SU-DHL-6 (cell line): ENCODE measurements at regions not wholly inside any gene's neighbourhood (a gene's known extent, or its start where the extent isn't known, plus 50 kb on each side); places are given as distances from the start of the nearest gene placed in this dataset.

Experiments used
- H2AFZ ChIP-seq: fragments of 200-600 bp; sonication (generic); 2 replicates; pipeline ENCODE4 v1.6.1; 2014; ENCODE audit warnings: low read depth, mild to moderate bottlenecking, moderate library complexity, mixed read lengths, antibody characterized with exemption, low read length; ENCODE audit not compliant: severe bottlenecking
- H3F3A ChIP-seq: fragments of 200-600 bp; shearing (Covaris generic); 2 replicates; pipeline ENCODE4 v1.6.0; 2016; ENCODE audit warnings: antibody characterized with exemption, mild to moderate bottlenecking; ENCODE audit not compliant: insufficient read depth
- H3K27ac ChIP-seq: fragments of 200-600 bp; sonication (generic); 2 replicates; pipeline ENCODE4 v1.5.1; 2016; ENCODE audit warnings: low read depth, mild to moderate bottlenecking, low read length, moderate library complexity, mixed read lengths
- H3K27me3 ChIP-seq: fragments of 200-600 bp; sonication (generic), shearing (Covaris generic); 2 replicates; pipeline ENCODE4 v1.6.0; 2014; ENCODE audit warnings: mild to moderate bottlenecking, low read length
- H3K36me3 ChIP-seq: fragments of 200-600 bp; sonication (generic); 2 replicates; pipeline ENCODE4 v1.6.1; 2014; ENCODE audit warnings: mild to moderate bottlenecking, low read length, mixed read lengths
- H3K4me2 ChIP-seq: fragments of 300-600, 200-600 bp; shearing (Covaris generic), sonication (generic); 2 replicates; pipeline ENCODE4 v1.6.0; 2014; ENCODE audit warnings: low read length, low read depth, mild to moderate bottlenecking; ENCODE audit not compliant: poor library complexity, severe bottlenecking
- H3K4me3 ChIP-seq: fragments of 200-600 bp; sonication (generic); 2 replicates; pipeline ENCODE4 v1.5.1; 2014; ENCODE audit warnings: antibody characterized with exemption, low read length, mild to moderate bottlenecking, mixed read lengths; ENCODE audit not compliant: insufficient read depth, poor library complexity, severe bottlenecking
- H3K79me2 ChIP-seq: fragments of 200-600 bp; sonication (generic); 2 replicates; pipeline ENCODE4 v1.6.1; 2014; ENCODE audit warnings: mild to moderate bottlenecking, low read length, moderate library complexity; ENCODE audit not compliant: insufficient read depth
- H3K9ac ChIP-seq: fragments of 200-600 bp; sonication (generic); 2 replicates; pipeline ENCODE4 v1.7.0; 2014; ENCODE audit warnings: mild to moderate bottlenecking, low read length
- H3K9me2 ChIP-seq: fragments of 200-600 bp; sonication (generic); replicated peaks from 2 replicates; pipeline ENCODE4 v1.6.1; 2014; ENCODE audit warnings: low read length; ENCODE audit not compliant: insufficient read depth
- H3K9me3 ChIP-seq: fragments of 200-600 bp; sonication (generic); 2 replicates; pipeline ENCODE4 v1.6.1; 2014; ENCODE audit warnings: low read length, mixed read lengths; ENCODE audit not compliant: insufficient read depth
- H4K20me1 ChIP-seq: fragments of 200-600 bp; sonication (generic); 2 replicates; pipeline ENCODE4 v1.6.1; 2014; ENCODE audit warnings: low read depth, mild to moderate bottlenecking, antibody characterized with exemption, low read length, moderate library complexity, mixed read lengths
- EZH2phosphoT487 ChIP-seq: fragments of 200-600 bp; sonication (generic), shearing (Covaris generic); conservative IDR thresholded peaks from 2 replicates; pipeline ENCODE4 v1.6.1; 2018; ENCODE audit warnings: mild to moderate bottlenecking, antibody characterized with exemption, low read length, moderate library complexity, mixed read lengths
- TF ChIP-seq, protein P1 (sequence below): fragments of 200-600 bp; sonication (generic); IDR thresholded peaks from one replicate; pipeline ENCODE4 v1.5.1; 2017; ENCODE audit warnings: antibody characterized with exemption, mild to moderate bottlenecking, low read length, moderate library complexity; ENCODE audit not compliant: insufficient read depth, poor library complexity, severe bottlenecking

GRCh38 chr3:16108424-16108823, 66.1 kb upstream of the GALNT15 start:
- Histone ChIP-seq H3F3A (no peaks in the 10 kb centered on the region), H3K4me3 (no peak overlapping the region), H3K27me3 (no peaks in the 10 kb centered on the region), H3K4me2 (no peak overlapping the region), H2AFZ (no peak overlapping the region), H3K36me3 (no peaks in the 10 kb centered on the region), H4K20me1 (no peaks in the 10 kb centered on the region), H3K79me2 (no peaks in the 10 kb centered on the region), H3K9ac (no peak overlapping the region), H3K27ac (no peak overlapping the region), H3K9me2 (no peaks in the 10 kb centered on the region), H3K9me3 (0 out of 2 replicates have a peak, but pooled peaks cover 5% of the 10 kb centered on the region)
- no peak for TF ChIP-seq EZH2phosphoT487
- TF ChIP-seq, protein P1, sequence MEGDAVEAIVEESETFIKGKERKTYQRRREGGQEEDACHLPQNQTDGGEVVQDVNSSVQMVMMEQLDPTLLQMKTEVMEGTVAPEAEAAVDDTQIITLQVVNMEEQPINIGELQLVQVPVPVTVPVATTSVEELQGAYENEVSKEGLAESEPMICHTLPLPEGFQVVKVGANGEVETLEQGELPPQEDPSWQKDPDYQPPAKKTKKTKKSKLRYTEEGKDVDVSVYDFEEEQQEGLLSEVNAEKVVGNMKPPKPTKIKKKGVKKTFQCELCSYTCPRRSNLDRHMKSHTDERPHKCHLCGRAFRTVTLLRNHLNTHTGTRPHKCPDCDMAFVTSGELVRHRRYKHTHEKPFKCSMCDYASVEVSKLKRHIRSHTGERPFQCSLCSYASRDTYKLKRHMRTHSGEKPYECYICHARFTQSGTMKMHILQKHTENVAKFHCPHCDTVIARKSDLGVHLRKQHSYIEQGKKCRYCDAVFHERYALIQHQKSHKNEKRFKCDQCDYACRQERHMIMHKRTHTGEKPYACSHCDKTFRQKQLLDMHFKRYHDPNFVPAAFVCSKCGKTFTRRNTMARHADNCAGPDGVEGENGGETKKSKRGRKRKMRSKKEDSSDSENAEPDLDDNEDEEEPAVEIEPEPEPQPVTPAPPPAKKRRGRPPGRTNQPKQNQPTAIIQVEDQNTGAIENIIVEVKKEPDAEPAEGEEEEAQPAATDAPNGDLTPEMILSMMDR = no peak

DNA sequence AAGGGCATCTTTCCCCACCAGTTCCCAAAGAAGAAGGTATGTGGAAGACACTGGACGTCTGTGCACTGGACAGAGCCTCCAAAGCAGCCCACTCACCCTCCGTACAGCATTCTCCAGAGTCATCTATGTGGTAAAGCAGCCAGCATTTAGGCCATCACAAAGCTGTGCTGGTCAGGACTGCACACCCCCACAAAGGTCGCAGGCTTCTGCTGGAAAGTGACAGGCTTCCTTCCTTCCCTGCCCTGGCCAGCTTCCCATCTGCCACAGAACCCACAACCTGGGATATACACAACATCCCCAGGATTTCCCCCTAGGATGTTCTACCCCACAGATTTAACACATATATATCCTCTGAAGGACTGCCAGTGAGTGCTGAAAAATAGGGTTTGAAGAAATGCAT, 64.6 kb upstream of the GALNT15 start:
- Histone ChIP-seq H3K27me3 (no peaks in the 10 kb centered on the region), H4K20me1 (no peaks in the 10 kb centered on the region), H3K4me3 (no peak overlapping the region), H3K4me2 (no peak overlapping the region), H3F3A (no peaks in the 10 kb centered on the region), H3K36me3 (no peaks in the 10 kb centered on the region), H3K9me3 (0 out of 2 replicates have a peak, but pooled peaks cover 5% of the 10 kb centered on the region), H3K27ac (no peak overlapping the region), H3K79me2 (no peaks in the 10 kb centered on the region), H3K9ac (no peak overlapping the region), H3K9me2 (no peaks in the 10 kb centered on the region), H2AFZ (no peak overlapping the region)
- TF ChIP-seq EZH2phosphoT487 = no peak
- TF ChIP-seq, protein P1 = no peak

DNA sequence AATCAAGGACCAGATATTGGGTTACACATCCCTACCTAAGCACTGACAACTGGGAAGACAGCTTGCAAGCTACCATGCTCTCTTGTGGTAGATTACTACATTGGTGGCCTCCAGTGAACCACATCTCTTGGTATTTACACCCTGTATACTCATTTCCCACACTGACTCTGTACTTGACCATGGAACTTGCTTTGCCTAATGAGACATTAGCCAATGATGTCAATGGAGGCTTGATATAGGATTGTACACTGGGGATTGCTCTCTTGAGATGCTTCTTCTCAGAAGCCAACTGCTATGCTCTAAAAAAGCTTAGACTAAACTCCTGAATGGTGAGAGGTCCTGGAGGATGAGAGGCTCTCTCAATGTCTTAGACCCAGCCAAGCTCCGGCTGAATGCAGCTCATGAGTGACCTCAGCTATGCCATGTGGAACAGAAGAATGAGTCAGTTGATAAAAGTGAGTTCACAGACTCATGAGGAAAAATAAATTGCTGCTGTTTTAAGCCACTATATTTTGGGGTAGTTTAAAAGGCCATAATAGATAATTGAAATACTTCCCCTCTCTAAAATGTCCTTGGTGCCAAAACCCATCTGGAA, 61.5 kb upstream of the GALNT15 start:
- H3K79me2 ChIP-seq = no peaks in the 10 kb centered on the region
- no peak overlapping the region for H3K27ac ChIP-seq
- H2AFZ ChIP-seq = no peak overlapping the region
- no peak overlapping the region for H3K4me2 ChIP-seq
- no peaks in the 10 kb centered on the region for H3K9me3 ChIP-seq
- TF ChIP-seq EZH2phosphoT487 = no peak
- TF ChIP-seq, protein P1 = no peak
- no peaks in the 10 kb centered on the region for H3K27me3 ChIP-seq
- no peaks in the 10 kb centered on the region for H3K9me2 ChIP-seq
- no peaks in the 10 kb centered on the region for H3K36me3 ChIP-seq
- no peak overlapping the region for H3K9ac ChIP-seq
- no peaks in the 10 kb centered on the region for H3F3A ChIP-seq
- no peaks in the 10 kb centered on the region for H4K20me1 ChIP-seq
- no peak overlapping the region for H3K4me3 ChIP-seq
